GM12878 (cell line): ENCODE measurements at regions not wholly inside any gene's neighbourhood (a gene's known extent, or its start where the extent isn't known, plus 50 kb on each side); places are given as distances from the start of the nearest gene placed in this dataset.

ENCODE experiments used
- CHD2 ChIP-seq: IDR thresholded peaks from 2 replicates; pipeline ENCODE4 v1.6.1; 2011; ENCODE audit warnings: low read depth, low read length, improper control_type of control experiment, borderline replicate concordance
- CHD4 ChIP-seq: fragments of 200-600 bp; sonication (generic); IDR thresholded peaks from 2 replicates; pipeline ENCODE4 v1.6.1; 2016; ENCODE audit warnings: mild to moderate bottlenecking
- CREB1 ChIP-seq: IDR thresholded peaks from 2 replicates; pipeline ENCODE4 v1.6.1; 2012; ENCODE audit warnings: low read depth, mild to moderate bottlenecking, inconsistent platforms
- FOS ChIP-seq: IDR thresholded peaks from 3 replicates; pipeline ENCODE4 v1.6.1; 2011; ENCODE audit warnings: borderline replicate concordance; ENCODE audit not compliant: insufficient read length; ENCODE audit errors: extremely low read depth
- IKZF1 ChIP-seq: fragments of 450-650 bp; conservative IDR thresholded peaks from 2 replicates; pipeline ENCODE4 v1.6.1; 2017; ENCODE audit warnings: antibody characterized with exemption, mild to moderate bottlenecking
- NFIC ChIP-seq: IDR thresholded peaks from 2 replicates; pipeline ENCODE4 v1.6.1; 2012; ENCODE audit warnings: low read depth, mild to moderate bottlenecking, inconsistent platforms, low read length, moderate library complexity
- POLR2A ChIP-seq: IDR thresholded peaks from 2 replicates; pipeline ENCODE4 v1.6.1; 2011; ENCODE audit warnings: low read depth, mild to moderate bottlenecking, low read length
- RAD21 ChIP-seq: IDR thresholded peaks from 2 replicates; pipeline ENCODE4 v1.6.1; 2011; ENCODE audit warnings: mild to moderate bottlenecking, low read depth, low read length, moderate library complexity; ENCODE audit not compliant: insufficient read depth
- STAT3 ChIP-seq: IDR thresholded peaks from 2 replicates; pipeline ENCODE4 v1.6.1; 2011; ENCODE audit warnings: low read depth, low read length, improper control_type of control experiment
- TF ChIP-seq, protein P1 (sequence below): IDR thresholded peaks from 2 replicates; pipeline ENCODE4 v1.6.1; 2012; ENCODE audit warnings: low read depth, low read length, improper control_type of control experiment

GRCh38 chr4:135510582-135510981 is 1309.0 kb upstream of the PABPC4L start:
- TF ChIP-seq, protein P1, sequence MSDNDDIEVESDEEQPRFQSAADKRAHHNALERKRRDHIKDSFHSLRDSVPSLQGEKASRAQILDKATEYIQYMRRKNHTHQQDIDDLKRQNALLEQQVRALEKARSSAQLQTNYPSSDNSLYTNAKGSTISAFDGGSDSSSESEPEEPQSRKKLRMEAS: no peak
- TF ChIP-seq POLR2A: no peak
- no peak for TF ChIP-seq CHD2
- TF ChIP-seq STAT3: no peak
- TF ChIP-seq RAD21: no peak
- TF ChIP-seq NFIC: no peak
- no peak for TF ChIP-seq CHD4
- TF ChIP-seq FOS: no peak
- TF ChIP-seq IKZF1: no peak
- TF ChIP-seq CREB1: no peak
